Superior temporal gyrus (tissue), 1 donor: ENCODE measurements at regions not wholly inside any gene's neighbourhood (a gene's known extent, or its start where the extent isn't known, plus 50 kb on each side); places are given as distances from the start of the nearest gene placed in this dataset.

Source experiments
- DNase-seq: peaks from one replicate; pipeline ENCODE4 v3.0.0-alpha.2; 2016; ENCODE audit errors: extremely low spot score

DNA sequence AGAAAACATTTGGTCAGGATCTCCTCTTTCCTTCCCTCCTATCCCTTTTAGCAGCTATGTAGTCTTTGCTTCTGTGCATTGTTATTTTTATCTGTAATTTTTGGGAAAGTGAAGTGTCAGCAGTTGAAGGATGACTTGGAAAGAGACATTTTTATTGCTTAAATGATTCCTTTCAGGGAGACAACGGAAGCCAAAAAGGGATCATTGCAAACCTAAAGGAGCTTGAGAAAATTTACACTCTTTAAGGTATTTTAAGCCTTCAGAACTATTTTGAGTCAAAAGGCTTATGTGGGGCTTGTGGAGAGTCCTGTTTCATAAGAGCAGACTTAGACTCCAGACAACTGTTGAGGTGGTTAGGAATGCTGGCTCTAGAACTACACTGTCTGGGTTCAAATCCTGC is 281.6 kb downstream of the KIF4B start:
- peak; percentile 53 for DNase-seq

DNA sequence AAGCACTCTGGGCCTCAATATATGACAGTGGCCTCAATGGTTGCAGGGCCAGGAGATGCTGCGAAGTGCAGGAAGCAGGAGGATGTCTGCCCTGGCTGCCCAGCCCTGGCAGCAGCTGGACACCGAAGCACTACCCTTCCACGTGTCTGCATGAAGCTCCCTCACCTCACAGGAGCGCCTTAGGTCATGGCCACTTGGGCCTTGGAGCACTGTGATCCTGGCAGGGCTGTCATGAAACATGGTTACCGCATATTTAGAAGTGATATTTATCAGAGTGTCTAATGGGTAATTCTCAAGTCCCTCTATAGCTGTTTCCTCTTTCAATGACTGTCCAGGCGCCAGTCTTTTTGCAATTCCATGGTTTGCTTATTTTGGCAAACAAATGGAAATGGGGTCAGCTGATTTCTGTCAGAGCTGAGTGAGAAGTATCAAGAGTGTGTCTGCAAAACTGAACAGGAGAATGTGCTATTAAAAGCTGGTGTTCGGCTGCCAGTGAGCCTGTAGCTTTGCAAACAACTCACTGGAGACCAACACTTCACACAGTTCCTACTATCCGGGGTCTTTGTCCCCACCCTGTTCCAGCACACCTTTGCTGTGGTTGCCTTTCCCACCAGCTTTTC is 285.9 kb downstream of the KIF4B start:
- no peak for DNase-seq

DNA sequence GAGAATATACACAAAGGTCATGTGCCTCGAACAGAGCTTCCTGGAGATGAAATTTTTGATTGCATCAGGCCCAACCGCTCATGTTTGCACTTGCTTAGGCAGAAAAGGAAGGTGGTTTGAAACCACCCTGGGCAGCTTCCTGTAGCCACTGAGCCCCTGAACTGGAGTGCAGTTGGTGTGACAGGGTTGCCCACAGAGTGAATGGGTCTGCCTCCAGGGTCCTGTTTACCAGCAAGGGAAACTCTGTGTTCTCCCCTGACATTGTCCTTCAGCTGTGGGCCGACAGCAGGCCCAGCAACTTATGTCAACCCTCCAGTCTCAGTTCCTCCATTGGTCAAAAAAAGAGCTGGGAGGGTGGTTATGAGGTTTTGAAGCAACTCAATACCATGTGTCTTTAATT is 289.6 kb downstream of the KIF4B start:
- no peak for DNase-seq

DNA sequence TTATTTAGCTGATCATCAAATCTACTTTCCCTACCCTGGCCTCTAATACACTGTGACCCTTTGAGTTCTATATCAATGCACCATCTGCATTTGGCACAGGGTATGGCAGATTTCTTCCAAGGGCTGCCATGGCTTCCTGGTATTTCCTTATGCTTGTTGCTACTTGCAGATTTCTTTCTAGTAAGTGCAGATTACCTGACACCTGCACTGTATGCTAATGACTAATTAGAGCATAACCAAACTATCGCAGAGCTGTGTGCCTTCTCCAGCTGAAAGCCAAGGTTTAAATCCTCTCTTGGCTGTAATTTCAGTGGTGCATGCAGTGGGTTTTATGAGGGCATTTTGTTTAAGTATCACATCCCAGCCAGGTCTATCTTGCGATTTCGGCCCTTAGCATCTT is 293.7 kb downstream of the KIF4B start:
- DNase-seq: no peak

DNA sequence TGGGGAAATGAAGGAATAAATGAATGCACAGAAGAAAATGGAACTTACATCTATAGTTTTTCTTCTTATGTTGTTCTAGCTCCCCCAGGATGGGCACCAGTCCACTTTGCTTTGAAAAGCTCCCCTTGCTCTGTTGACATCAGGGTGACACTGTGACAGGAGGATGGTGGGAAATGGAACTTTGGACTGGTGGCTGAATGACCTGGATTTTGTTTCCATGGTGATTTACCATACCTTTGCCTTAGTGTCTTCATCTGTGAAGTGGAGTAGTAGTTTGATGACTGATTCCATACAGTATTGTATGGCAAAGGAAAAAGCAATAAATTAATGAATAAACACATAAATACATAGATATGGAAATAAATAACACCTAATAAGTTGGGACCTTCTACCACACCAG is 294.7 kb downstream of the KIF4B start:
- DNase-seq: no peak

DNA sequence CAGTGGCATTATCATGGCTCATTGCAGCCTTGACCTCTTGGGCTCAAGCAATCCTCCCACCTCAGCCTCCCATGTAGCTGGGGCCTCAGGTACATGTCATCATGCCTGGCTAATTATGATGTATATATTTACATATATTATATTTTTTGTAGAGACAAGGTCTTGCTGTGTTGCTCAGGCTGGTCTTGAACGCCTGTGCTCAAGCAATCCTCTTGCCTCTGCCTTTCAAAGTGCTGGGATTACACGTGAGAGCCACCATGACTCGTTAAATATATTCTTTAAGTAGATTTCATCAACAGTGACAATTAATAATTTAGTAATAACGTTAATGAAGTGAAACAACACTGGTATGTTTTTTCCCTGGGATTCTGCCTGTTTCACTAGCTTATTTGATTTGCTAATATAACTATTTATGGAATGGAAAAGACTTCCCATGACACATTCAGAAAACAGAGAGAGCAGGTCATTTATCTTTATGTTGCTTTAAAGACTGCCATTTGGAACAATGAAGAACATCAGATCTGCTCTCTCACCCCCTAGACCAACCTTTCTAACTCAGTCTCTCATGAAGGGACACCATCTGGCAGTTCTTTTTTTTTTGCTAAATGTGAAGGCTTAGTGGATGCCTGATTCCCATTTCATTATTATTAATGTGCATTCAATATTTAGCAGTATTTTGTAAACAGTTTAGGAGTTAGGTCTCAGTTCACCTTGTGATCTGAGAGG is 295.6 kb downstream of the KIF4B start:
- DNase-seq: no peak

DNA sequence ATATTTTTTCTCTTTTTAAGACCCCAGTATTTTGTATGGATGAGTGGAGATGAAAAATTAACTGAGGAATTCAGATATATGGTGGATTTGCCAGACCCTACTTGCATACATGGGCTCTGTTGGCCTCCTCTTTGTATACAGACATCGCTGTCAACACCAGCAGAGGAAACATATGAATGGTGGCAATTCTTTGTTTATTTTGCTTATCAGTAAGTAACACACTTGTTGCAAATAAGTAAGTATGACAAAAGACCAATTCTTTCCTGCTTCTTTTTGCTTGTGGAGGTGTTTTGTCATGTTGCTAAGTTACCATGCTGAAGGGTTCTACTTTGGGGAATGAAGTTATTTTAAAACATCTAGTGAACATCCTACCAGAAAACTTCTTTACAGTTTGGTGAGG is 298.2 kb downstream of the KIF4B start:
- no peak for DNase-seq

DNA sequence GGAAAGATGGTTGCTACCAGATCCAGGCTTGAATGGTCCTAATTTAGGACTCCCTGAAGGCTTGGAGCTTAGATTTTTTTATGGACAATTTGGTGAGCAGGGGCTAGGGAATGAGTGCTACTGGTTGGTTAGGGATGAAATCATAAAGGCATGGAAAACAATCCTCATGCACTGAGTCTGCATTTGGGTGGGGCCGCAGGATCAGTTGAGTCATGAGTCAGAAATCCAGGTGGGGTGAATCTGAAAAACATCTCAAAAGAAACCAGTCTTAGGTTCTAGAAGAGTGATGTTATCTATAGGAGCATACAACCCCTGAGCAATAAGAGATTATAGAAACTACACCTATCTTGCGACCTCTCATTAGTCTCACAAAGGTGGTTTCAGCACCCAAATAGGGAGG is 300.0 kb downstream of the KIF4B start:
- no peak for DNase-seq

DNA sequence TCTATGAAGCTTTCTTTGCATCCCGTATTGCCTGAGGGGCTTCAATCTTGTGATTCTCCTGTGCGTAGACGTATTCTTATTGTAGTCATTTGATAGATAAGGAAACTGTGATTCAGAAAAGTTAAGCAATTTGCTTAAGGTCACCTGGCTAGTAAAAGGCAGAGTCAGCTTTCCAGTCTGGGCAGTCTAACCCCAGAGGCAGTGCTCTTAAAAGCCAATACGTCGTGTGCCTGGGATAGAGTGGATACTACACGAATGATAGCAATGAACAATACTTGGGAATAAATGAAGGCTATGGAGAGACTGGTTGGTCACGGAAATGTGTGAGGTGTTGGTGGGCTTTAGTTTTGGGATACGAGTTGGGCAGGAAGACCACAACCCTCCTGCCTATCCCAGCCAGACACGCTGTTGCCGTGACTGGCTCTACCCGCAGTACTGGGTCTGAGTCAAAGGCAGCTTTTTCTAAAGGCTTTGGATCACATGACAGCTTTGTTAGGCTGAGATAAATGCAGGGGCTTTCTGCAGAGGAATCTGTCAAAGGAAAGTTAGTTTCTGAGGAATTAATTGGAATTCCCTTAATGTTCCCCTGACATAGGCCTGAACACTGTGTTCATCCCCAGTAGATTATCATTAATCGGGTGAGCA is 302.6 kb downstream of the KIF4B start:
- DNase-seq: no peak

DNA sequence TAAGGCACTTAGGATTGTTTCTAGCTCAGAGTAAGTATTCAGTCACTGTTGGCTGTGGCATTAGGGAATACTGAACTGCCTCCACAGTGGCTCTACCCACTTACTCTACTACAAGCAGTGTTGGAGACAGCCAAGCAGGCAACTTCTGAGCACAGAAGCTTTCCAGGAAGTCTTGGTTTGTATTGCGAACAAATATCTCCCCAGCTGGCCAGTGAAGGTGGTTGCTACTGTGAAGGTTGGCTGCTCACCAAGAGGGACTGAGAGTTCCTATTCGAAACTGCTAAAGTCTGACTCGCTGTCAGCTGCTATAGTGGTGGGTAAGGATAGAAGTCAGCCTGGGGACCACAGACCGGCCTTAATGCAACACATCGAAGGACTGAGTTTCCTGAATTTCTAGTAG is 319.1 kb downstream of the KIF4B start:
- peak; percentile 30 for DNase-seq

DNA sequence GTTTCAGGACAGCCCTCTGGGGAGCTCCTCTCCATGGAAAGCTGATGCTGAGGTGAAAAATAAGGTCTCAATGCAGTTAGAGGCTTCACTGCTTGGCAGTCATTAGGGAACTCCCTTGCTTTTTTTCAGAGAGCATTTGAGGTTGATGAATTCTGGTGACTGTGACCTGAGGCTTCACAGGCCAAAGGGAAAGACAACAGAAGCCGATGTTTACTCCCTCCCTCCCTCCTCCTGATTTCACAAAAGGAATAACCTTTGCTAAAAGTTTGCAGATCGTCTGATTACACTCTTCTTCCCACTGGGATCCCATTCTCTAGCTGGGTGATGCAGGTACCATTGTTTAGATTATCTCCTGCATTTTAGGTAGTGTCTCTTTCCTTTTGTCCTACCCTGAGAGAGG is 329.4 kb downstream of the KIF4B start:
- DNase-seq: no peak

DNA sequence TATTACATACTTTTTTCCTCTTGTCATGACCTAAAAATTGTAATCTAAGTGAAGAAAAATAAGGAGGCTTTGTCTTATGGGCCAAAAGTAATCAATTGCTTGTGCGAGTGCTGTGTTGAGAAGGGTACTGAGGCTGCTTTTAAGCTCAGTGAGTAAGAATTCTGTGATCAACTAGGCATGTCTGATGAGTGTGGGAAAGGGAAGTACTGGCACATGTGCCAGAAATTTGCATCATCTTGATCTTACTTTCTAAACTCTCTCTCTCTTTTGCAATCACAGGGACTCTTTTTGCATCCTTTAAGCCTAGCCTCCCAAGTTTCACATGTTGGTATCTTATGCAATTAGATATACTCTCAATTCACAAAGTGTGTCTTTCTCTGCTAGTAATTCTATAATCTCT is 329.9 kb downstream of the KIF4B start:
- DNase-seq: no peak

DNA sequence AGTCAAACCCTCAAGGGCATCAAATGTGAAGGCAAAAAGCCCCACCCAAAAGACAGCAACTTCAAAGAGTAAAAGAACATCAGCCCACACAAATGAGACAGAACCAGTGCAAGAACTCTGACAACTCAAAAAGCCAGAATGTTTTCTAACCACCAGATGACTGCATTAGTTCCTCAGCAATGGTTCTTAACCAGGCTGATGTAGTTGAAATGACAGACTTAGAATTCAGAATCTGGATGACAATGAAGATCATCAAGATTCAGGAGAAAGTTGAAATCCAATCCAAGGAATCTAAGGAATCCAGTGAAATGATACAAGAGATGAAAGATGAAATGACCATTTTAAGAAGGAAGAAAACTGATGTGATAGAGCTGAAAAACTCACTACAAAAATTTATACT is 339.7 kb downstream of the KIF4B start:
- no peak for DNase-seq

DNA sequence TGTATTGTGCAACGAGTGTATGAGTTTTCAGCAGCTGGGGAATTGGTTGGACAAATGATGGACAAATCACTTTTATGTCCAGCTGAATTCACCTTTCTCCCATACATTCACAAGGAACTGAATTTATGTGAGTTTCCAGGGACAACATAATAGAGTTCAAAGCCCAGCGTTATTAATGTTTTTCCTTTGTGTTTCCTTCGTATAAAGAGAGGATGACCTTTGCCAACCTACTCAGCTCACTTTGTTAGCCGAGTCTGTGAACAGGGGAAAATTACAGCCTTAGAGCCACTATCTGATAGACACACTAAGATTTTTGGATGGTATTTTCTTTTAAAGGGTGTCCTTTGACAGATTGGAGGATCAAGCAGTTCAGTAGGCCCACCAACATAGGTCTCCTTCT is 352.5 kb downstream of the KIF4B start:
- DNase-seq: no peak

DNA sequence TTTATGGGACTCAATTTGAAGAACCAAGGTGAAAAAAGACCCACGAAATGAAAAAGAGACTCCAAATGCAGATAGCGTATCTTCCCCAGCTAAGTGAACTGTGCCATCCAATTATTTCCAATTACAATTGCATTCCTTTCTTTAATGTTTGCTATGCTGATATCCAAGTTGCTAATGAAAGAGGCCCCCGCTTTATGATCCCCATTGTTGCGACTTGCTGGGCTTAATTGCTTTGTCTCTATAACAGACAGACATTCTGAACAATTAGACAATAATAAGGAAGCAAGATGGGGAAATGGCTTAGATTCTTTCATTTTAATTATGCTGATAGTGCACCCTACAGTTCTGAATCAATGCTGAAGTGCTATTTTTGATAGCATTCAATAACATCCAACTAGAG is 354.3 kb downstream of the KIF4B start:
- DNase-seq: no peak

DNA sequence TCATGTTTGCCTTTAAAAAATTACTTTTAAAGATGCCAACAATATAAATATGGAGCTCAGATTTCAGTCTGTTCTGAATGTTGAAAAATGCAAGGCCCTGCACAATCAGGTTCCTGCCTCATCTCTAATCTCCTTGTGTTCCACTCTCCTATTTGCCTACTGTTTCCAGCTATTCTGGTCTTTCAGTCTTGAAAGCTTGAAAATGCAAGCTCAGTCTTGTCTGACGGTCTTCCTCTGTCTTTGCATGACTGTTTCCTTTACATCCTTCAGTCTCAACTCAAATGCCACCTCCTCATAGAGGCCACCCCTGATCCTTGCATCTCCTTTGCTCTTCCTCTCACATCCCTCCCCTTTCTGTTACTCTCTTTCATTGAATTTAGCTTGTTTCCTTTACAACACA is 354.9 kb downstream of the KIF4B start:
- no peak for DNase-seq

DNA sequence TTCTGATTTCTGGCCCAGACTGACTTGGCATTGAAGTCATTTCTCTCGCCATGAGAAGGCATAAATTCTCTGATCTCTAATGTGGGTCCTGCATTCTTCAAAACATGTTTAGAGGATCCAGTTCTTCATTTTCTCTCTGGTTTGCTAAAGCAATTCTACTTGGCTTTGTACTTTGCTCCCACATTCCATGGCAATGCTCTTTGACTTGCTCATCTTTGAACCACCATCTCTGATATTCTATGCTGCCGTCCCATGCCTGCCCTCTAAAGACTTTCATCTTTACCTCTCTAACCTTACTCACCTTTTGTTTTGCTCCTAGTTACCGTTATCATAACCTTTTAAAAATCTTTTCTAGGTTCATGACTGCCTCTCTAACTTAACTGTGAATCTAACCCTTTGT is 366.9 kb downstream of the KIF4B start:
- no peak for DNase-seq

DNA sequence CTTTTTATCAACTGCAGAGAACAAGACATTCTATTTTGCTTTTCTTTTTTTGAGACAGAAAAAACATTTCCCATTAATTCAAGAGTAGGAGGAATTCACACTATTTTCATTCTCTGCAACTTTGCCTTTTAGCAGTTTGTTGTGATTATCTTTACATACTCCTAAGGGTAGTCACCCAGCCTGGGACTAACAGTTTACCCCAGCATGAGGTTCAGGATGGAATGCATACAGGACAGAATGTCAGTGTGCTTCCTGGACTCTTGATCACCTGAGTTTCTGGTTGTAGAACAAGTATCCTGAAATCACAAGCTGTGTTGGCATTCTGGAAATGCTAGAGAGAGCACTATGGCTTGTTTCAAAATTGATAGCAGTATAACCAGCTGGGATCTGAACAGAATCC is 368.1 kb downstream of the KIF4B start:
- no peak for DNase-seq

DNA sequence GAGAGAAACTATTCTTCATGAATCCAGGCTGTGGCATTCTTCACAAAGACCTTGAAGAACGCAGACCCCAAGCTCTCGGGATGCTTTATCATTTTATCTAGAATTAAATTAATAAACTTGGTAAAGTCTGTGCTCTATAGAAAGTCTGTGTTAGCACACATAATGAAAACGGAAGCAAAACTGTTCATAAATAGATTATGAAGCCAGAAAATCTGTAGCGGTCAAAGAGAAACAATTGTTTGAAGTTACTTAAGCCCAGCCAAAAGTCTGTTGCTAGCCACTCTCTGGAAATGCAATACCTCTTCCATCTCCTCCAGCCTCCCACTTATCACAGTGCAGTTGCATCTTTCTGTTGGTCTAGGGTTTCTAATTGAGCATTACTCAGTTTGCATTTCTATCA is 375.9 kb downstream of the KIF4B start:
- DNase-seq: no peak

DNA sequence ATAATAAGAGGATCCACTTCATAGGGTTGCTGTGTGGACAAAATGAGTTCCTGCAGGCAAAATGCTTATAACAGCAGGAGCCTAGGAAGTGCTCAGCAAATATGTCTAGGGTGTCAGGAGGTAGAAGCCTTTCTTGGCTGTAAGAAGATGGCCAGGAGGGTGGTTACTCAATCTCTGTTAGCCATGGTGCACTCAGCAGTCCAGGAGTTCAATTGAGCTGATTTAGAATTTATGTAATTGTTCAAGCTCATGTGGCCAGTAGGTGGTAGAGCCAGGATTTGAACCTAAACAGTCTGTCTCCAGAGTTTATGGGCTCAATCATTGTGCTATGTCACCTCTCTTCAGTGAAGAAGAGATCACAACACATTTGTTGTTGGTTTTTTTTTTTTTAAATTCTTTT is 381.2 kb downstream of the KIF4B start:
- no peak for DNase-seq

DNA sequence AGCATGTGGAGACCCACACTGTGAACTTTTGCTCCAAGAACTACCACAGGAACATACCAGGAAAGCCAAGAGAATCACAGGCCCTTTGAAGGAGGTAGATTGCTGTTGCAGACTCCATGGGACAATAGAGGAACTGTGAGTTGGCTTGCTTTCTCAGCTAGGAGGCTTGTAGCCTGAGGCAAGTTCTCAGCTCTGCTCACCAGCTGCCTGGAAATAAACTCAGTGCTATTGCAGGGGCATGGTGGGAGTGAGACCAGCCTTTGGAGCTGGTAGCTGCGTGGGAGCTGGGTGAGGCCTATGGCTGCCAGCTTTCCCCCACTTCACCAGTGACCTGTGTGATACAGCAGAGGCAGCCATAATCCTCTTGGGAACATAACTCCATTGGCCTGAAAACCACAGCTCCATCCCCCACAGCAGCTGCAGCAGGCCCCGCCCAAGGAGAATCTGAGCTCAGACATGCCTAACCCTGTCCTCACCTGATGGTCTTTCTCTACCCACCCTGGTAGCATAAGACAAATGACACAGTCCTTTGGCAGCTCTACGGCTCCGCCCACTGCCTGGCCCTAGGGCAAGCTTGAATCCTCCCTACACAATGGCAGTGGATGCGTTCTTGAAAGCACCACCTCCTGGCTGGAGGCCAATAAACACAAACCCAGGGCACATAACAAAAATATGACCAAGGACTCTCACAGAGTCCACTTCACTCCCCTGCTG is 389.5 kb downstream of the KIF4B start:
- no peak for DNase-seq

DNA sequence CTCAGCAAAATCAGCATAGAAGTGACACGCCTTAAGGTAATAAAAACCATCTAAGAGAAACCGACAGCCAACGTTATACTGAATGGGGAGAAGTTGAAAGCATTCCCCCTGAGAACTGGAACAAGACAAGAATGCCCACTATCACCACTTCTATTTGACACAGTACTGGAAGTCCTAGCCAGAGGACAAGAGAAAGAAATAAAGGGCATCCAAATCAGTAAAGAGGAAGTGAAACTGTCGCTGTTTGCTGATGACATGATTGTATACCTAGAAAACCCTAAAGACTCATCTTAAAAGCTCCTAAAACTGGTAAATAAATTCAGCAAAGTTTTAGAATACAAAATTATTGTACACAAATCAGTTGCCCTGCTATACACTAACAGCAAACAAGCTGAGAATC is 393.3 kb downstream of the KIF4B start:
- no peak for DNase-seq

DNA sequence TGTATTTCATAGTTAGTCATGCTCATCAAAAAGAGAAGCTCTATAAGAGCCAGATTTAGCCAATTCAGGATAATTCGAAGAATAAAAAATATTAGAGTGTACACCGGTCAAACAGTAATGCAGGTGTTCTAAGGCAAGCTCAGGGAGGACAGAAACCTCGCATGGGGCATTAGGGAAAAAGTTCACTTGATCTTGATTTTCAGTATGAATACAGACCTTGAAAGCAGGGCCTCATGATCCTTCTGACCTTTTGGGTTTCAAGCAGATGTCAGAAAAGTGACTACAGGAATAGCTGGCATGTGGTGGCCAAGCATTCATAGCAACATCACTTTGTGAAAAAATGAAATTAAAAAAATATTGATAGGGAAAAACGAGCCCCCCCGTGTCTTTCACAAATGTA is 394.9 kb downstream of the KIF4B start:
- no peak for DNase-seq
